ENCODE measurements at regions not wholly inside any gene's neighbourhood (a gene's known extent, or its start where the extent isn't known, plus 50 kb on each side); places are given as distances from the start of the nearest gene placed in this dataset.
"Not testable (repeated sequence)": the region's sequence is repeated elsewhere in the genome, so short reads cannot be mapped to it uniquely, and the experiment has no call there.

DNA sequence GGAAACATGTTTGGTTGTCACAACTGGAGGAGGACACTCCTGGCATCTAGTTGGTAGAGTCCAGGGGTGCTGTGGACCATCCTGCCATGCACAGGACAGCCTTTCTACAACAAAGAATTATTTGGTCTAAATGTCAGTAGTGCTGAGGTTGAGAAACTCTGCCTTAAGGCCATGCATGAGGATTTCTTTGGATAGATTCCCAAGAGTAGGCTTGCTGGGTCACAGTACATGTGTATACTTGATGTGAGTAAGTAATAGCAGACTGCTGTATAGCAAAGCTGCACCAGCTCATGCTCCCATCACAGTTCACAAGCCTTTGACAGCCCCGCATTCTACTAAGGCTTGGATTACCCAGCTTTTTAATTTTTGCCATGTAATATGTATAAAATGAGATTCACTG, 151.3 kb downstream of the MFSD1 start:
- no peak for ATAC-seq
- TF ChIP-seq TCF4 (CRISPR knock-in tag; IDR thresholded peaks at IDR 0.05; ENCODE audit: borderline replicate concordance) = no peak
- TF ChIP-seq, protein P1, sequence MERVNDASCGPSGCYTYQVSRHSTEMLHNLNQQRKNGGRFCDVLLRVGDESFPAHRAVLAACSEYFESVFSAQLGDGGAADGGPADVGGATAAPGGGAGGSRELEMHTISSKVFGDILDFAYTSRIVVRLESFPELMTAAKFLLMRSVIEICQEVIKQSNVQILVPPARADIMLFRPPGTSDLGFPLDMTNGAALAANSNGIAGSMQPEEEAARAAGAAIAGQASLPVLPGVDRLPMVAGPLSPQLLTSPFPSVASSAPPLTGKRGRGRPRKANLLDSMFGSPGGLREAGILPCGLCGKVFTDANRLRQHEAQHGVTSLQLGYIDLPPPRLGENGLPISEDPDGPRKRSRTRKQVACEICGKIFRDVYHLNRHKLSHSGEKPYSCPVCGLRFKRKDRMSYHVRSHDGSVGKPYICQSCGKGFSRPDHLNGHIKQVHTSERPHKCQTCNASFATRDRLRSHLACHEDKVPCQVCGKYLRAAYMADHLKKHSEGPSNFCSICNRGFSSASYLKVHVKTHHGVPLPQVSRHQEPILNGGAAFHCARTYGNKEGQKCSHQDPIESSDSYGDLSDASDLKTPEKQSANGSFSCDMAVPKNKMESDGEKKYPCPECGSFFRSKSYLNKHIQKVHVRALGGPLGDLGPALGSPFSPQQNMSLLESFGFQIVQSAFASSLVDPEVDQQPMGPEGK (CRISPR knock-in tag; IDR thresholded peaks at IDR 0.05; ENCODE audit: borderline replicate concordance) = no peak

DNA sequence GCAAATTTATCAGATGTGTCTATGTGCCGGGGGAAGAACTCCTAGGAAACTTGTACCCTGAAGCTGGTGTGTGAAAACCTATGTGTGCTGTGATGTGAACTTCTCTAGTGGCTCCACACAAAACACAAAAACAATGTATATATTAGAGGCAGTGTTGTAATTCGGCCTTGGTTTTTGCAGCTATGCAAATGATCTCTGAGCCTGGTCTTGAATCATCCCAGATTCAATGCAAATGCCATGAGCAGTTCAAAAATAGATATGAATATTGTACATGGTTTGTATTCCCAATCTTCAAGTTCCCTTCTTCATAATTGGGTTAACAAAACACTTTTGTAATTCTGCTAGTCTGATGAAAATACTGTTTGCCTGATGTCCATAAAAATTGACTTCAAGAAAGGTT, 152.6 kb downstream of the MFSD1 start:
- ATAC-seq = no peak
- TF ChIP-seq ZFP3 (CRISPR knock-in tag; IDR thresholded peaks at IDR 0.05) = no peak
- TF ChIP-seq ZNF8 (CRISPR knock-in tag; IDR thresholded peaks at IDR 0.05) = no peak
- no peak for TF ChIP-seq RARB (CRISPR knock-in tag; IDR thresholded peaks at IDR 0.05)
- no peak for TF ChIP-seq BACH2 (CRISPR knock-in tag; IDR thresholded peaks at IDR 0.05; ENCODE audit: borderline replicate concordance)
- TF ChIP-seq TSHZ2 (CRISPR knock-in tag; IDR thresholded peaks at IDR 0.05) = no peak
- TF ChIP-seq ISL1 (CRISPR knock-in tag; IDR thresholded peaks at IDR 0.05) = no peak
- TF ChIP-seq ZNF70 (CRISPR knock-in tag; IDR thresholded peaks at IDR 0.05) = no peak
- no peak for TF ChIP-seq CSDC2 (CRISPR knock-in tag; IDR thresholded peaks at IDR 0.05)
- no peak for TF ChIP-seq ZNF565 (CRISPR knock-in tag; conservative IDR thresholded peaks at IDR 0.05; ENCODE audit: low read depth)
- no peak for TF ChIP-seq PPARA (CRISPR knock-in tag; IDR thresholded peaks at IDR 0.05; ENCODE audit: borderline replicate concordance)
- TF ChIP-seq, protein P2, sequence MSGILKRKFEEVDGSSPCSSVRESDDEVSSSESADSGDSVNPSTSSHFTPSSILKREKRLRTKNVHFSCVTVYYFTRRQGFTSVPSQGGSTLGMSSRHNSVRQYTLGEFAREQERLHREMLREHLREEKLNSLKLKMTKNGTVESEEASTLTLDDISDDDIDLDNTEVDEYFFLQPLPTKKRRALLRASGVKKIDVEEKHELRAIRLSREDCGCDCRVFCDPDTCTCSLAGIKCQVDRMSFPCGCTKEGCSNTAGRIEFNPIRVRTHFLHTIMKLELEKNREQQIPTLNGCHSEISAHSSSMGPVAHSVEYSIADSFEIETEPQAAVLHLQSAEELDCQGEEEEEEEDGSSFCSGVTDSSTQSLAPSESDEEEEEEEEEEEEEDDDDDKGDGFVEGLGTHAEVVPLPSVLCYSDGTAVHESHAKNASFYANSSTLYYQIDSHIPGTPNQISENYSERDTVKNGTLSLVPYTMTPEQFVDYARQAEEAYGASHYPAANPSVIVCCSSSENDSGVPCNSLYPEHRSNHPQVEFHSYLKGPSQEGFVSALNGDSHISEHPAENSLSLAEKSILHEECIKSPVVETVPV (CRISPR knock-in tag; IDR thresholded peaks at IDR 0.05) = no peak
- TF ChIP-seq, protein P3, sequence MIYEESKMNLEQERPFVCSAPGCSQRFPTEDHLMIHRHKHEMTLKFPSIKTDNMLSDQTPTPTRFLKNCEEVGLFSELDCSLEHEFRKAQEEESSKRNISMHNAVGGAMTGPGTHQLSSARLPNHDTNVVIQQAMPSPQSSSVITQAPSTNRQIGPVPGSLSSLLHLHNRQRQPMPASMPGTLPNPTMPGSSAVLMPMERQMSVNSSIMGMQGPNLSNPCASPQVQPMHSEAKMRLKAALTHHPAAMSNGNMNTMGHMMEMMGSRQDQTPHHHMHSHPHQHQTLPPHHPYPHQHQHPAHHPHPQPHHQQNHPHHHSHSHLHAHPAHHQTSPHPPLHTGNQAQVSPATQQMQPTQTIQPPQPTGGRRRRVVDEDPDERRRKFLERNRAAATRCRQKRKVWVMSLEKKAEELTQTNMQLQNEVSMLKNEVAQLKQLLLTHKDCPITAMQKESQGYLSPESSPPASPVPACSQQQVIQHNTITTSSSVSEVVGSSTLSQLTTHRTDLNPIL (CRISPR knock-in tag; IDR thresholded peaks at IDR 0.05; ENCODE audit: low read depth) = no peak
- no peak for TF ChIP-seq SNAI2 (CRISPR knock-in tag; IDR thresholded peaks at IDR 0.05)
- no peak for TF ChIP-seq GLIS3 (CRISPR knock-in tag; IDR thresholded peaks at IDR 0.05)
- TF ChIP-seq, protein P4, sequence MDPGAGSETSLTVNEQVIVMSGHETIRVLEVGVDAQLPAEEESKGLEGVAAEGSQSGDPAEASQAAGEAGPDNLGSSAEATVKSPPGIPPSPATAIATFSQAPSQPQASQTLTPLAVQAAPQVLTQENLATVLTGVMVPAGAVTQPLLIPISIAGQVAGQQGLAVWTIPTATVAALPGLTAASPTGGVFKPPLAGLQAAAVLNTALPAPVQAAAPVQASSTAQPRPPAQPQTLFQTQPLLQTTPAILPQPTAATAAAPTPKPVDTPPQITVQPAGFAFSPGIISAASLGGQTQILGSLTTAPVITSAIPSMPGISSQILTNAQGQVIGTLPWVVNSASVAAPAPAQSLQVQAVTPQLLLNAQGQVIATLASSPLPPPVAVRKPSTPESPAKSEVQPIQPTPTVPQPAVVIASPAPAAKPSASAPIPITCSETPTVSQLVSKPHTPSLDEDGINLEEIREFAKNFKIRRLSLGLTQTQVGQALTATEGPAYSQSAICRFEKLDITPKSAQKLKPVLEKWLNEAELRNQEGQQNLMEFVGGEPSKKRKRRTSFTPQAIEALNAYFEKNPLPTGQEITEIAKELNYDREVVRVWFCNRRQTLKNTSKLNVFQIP (CRISPR knock-in tag; IDR thresholded peaks at IDR 0.05; ENCODE audit: borderline replicate concordance, low read depth) = no peak
- no peak for TF ChIP-seq TCF4 (CRISPR knock-in tag; IDR thresholded peaks at IDR 0.05; ENCODE audit: borderline replicate concordance)

DNA sequence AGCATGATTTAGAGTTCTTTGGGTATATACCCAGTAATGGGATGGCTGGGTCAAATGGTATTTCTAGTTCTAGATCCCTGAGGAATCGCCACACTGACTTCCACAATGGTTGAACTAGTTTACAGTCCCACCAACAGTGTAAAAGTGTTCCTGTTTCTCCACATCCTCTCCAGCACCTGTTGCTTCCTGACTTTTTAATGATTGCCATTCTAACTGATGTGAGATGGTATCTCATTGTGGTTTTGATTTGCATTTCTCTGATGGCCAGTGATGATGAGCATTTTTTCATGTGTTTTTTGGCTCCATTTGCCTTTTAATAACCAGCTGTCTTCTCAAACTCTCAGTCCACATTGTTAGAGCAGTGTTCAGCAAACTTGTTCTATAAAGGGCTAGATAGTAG, 155.9 kb downstream of the MFSD1 start:
- not testable (repeated sequence) for ATAC-seq

- no peak for ATAC-seq
- TF ChIP-seq RARB (CRISPR knock-in tag; IDR thresholded peaks at IDR 0.05) (no peak), GLIS3 (CRISPR knock-in tag; IDR thresholded peaks at IDR 0.05) (no peak), SNAI2 (CRISPR knock-in tag; IDR thresholded peaks at IDR 0.05) (no peak), ARNTL (CRISPR knock-in tag; IDR thresholded peaks at IDR 0.05; ENCODE audit: borderline replicate concordance, low read depth) (no peak), OSR1 (CRISPR knock-in tag; IDR thresholded peaks at IDR 0.05) (no peak), TSHZ2 (CRISPR knock-in tag; IDR thresholded peaks at IDR 0.05) (no peak), ZNF565 (CRISPR knock-in tag; conservative IDR thresholded peaks at IDR 0.05; ENCODE audit: low read depth) (no peak), ESRRG (CRISPR knock-in tag; IDR thresholded peaks at IDR 0.05) (no peak), ZFP3 (CRISPR knock-in tag; IDR thresholded peaks at IDR 0.05) (no peak), ZNF8 (CRISPR knock-in tag; IDR thresholded peaks at IDR 0.05) (no peak), ZNF70 (CRISPR knock-in tag; IDR thresholded peaks at IDR 0.05) (no peak), ISL1 (CRISPR knock-in tag; IDR thresholded peaks at IDR 0.05) (no peak)
- TF ChIP-seq, protein P3 (CRISPR knock-in tag; IDR thresholded peaks at IDR 0.05; ENCODE audit: low read depth) = no peak
- TF ChIP-seq, protein P1 (CRISPR knock-in tag; IDR thresholded peaks at IDR 0.05; ENCODE audit: borderline replicate concordance) = no peak
Observed at GRCh38 chr3:158958873-158959272, 157.0 kb downstream of the MFSD1 start.

All from SK-N-SH treated with all-trans-retinoic acid at 6 μM for 48 hours (cell line).